Large intestine (tissue), 3 donors: ENCODE measurements at regions not wholly inside any gene's neighbourhood (a gene's known extent, or its start where the extent isn't known, plus 50 kb on each side); places are given as distances from the start of the nearest gene placed in this dataset.

Experiments used
- DNase-seq, 2 donors: peaks; one replicate each; pipeline versions ENCODE4 v3.0.0 to v3.0.0-alpha.2; 2013
- H3K27ac ChIP-seq: one replicate; pipeline ENCODE4 v1.5.1; 2013; ENCODE audit warnings: low read length
- H3K27me3 ChIP-seq: 2 replicates; pipeline ENCODE4 v1.6.1; 2013; ENCODE audit warnings: low read length; ENCODE audit not compliant: control insufficient read depth, insufficient read depth
- H3K36me3 ChIP-seq: 2 replicates; pipeline ENCODE4 v1.6.1; 2013; ENCODE audit warnings: low read length; ENCODE audit not compliant: control insufficient read depth, insufficient read depth
- H3K4me1 ChIP-seq: one replicate; pipeline ENCODE4 v1.6.1; 2013; ENCODE audit warnings: low read length; ENCODE audit not compliant: control insufficient read depth, insufficient read depth
- H3K4me3 ChIP-seq: one replicate; pipeline ENCODE4 v1.5.1; 2013; ENCODE audit warnings: low read length
- H3K9me3 ChIP-seq: one replicate; pipeline ENCODE4 v1.6.1; 2013; ENCODE audit warnings: mild to moderate bottlenecking, low read depth, low read length, moderate library complexity; ENCODE audit not compliant: control insufficient read depth
- WGBS: methylation state at CpG from one replicate; pipeline ENCODE4 v1.1.5; 2013; ENCODE audit warnings: low lambda C conversion rate; ENCODE audit not compliant: insufficient coverage; 5-methylcytosine and 5-hydroxymethylcytosine counted together

DNA sequence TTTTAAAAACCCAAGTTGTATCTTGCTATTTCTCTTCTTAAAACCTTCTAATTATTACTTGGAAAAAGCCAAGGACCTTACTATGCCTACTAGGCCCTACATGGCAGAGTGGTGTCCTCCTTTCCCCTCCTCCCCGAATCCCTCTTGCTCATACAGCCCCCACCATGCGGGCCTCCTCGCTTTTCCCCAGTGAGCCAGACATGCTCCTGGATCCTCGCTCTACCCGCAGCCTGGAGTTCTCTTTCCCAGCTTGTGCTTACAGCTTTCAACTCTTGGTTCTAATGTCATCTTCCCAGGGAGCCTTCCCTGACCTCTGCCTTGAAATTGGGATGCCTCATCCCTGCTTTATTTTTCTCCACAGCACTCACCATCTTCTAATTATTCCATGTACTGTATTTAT is 111.8 kb upstream of the TLE3 start:
- no peak for DNase-seq
- Histone ChIP-seq H3K27me3 (peaks cover 45% of the 10 kb centered on the region), H3K4me1 (no peaks in the 10 kb centered on the region), H3K36me3 (no peaks in the 10 kb centered on the region), H3K27ac (no peak overlapping the region), H3K9me3 (no peaks in the 10 kb centered on the region), H3K4me3 (no peak overlapping the region)
- WGBS: no CpG with 5 or more reads among the region's 5 CpGs

- H3K27me3 ChIP-seq: peaks cover 41% of the 10 kb centered on the region
- H3K36me3 ChIP-seq: no peaks in the 10 kb centered on the region
- 92% methylated on average over 2 of the region's 3 CpGs for WGBS
- H3K4me1 ChIP-seq: no peaks in the 10 kb centered on the region
- H3K4me3 ChIP-seq: no peak overlapping the region
- DNase-seq: no peak
- H3K9me3 ChIP-seq: no peaks in the 10 kb centered on the region
- no peak overlapping the region for H3K27ac ChIP-seq
Observed at GRCh38 chr15:70208332-70208731, 110.6 kb upstream of the TLE3 start.

- WGBS: 88% methylated on average over 1 of the region's 5 CpGs
- Histone ChIP-seq H3K4me1 (no peaks in the 10 kb centered on the region), H3K9me3 (no peaks in the 10 kb centered on the region), H3K27ac (no peak overlapping the region), H3K4me3 (no peak overlapping the region), H3K27me3 (peaks cover 35% of the 10 kb centered on the region), H3K36me3 (no peaks in the 10 kb centered on the region)
- DNase-seq: no peak
Observed at GRCh38 chr15:70206668-70207067, 109.0 kb upstream of the TLE3 start.

DNA sequence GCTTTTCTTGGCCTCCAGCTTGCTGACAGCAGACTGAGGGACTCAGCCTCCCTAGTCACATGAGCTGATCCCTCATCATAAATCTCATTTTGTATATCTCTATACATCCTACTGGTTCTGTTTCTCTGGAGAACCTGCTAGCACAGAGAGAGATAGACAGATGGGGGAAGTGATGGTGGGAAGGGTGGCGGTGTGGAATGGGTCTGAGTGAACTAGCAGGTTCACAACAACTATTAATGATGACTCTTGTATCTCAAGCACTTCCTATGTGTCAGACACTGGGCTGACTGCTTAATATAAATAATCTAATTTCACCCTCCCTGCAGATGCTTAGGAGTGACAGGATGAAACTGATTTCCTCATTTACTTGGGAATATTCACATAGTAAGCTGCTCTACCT is 106.9 kb upstream of the TLE3 start:
- H3K9me3 ChIP-seq: no peaks in the 10 kb centered on the region
- H3K4me1 ChIP-seq: no peaks in the 10 kb centered on the region
- H3K4me3 ChIP-seq: no peak overlapping the region
- H3K27me3 ChIP-seq: peaks cover 37% of the 10 kb centered on the region
- DNase-seq: no peak
- no peak overlapping the region for H3K27ac ChIP-seq
- WGBS: no CpG with 5 or more reads among the region's 1 CpG
- no peaks in the 10 kb centered on the region for H3K36me3 ChIP-seq

GRCh38 chr15:70203981-70204560 is 106.4 kb upstream of the TLE3 start:
- Histone ChIP-seq H3K4me3 (no peak overlapping the region), H3K27me3 (peaks cover 35% of the 10 kb centered on the region), H3K9me3 (no peaks in the 10 kb centered on the region), H3K36me3 (no peaks in the 10 kb centered on the region), H3K4me1 (no peaks in the 10 kb centered on the region), H3K27ac (no peak overlapping the region)
- no CpG with 5 or more reads among the region's 8 CpGs for WGBS
- DNase-seq: no peak

GRCh38 chr15:70202756-70203155 is 105.0 kb upstream of the TLE3 start:
- Histone ChIP-seq H3K9me3 (no peaks in the 10 kb centered on the region), H3K27me3 (peaks cover 30% of the 10 kb centered on the region), H3K27ac (no peak overlapping the region), H3K4me1 (no peaks in the 10 kb centered on the region), H3K36me3 (no peaks in the 10 kb centered on the region), H3K4me3 (no peak overlapping the region)
- no CpG with 5 or more reads among the region's 2 CpGs for WGBS
- DNase-seq: no peak

- no CpG with 5 or more reads among the region's 6 CpGs for WGBS
- H3K4me1 ChIP-seq: no peaks in the 10 kb centered on the region
- no peak overlapping the region for H3K27ac ChIP-seq
- H3K9me3 ChIP-seq: no peaks in the 10 kb centered on the region
- no peak overlapping the region for H3K4me3 ChIP-seq
- DNase-seq: no peak
- peaks cover 27% of the 10 kb centered on the region for H3K27me3 ChIP-seq
- no peaks in the 10 kb centered on the region for H3K36me3 ChIP-seq
Observed at GRCh38 chr15:70201425-70201775, 103.7 kb upstream of the TLE3 start.

GRCh38 chr15:70200511-70201424 is 103.1 kb upstream of the TLE3 start:
- Histone ChIP-seq H3K9me3 (no peaks in the 10 kb centered on the region), H3K4me3 (no peak overlapping the region), H3K27me3 (peaks cover 22% of the 10 kb centered on the region), H3K27ac (no peak overlapping the region), H3K36me3 (no peaks in the 10 kb centered on the region), H3K4me1 (no peaks in the 10 kb centered on the region)
- 88% methylated on average over 3 of the region's 23 CpGs for WGBS
- no peak for DNase-seq

DNA sequence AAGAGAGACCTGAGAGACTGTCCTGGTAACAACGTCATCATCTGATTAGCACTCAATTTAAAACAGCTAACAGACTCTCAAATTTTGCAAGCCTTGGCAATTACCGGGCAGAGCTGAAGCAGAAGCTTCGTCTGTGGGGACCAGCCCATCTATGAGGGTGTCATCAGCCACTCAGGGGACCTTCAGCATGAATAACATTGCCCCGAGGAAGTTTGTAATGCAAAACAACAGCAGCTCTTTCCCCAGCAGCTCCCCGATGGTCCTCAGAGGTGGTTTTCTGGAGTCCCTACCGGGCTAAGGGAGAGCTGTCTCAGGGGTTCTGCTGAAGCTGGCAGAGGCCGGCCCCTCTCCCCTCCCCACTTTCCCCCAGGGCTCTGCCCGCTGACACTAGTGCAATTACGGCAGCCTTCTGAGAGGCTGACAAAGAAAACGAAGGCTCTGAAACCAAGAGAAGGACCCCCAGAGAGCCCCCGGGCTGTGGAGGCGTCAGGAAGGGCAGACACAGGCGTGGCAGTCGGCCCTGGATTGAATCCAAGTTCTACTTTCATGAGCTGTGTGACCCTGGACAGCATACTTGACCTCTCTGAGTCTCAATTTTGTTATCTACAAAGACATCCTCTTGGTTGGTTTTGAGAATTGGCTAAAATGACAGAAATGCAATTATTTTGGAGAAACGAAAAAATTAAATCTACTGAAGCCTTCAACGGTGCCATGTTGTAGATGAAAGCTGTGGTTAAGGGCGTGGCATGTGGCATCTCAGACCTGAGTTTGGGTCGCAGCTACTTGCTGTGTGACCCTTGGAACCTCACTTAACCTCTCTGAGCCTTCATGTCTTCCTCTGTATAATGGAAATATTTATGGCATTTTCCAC is 102.1 kb upstream of the TLE3 start:
- 100% methylated on average over 1 of the region's 18 CpGs for WGBS
- no peaks in the 10 kb centered on the region for H3K4me1 ChIP-seq
- H3K9me3 ChIP-seq: no peaks in the 10 kb centered on the region
- no peak overlapping the region for H3K4me3 ChIP-seq
- no peak for DNase-seq
- H3K27me3 ChIP-seq: peaks cover 23% of the 10 kb centered on the region
- no peaks in the 10 kb centered on the region for H3K36me3 ChIP-seq
- H3K27ac ChIP-seq: no peak overlapping the region

DNA sequence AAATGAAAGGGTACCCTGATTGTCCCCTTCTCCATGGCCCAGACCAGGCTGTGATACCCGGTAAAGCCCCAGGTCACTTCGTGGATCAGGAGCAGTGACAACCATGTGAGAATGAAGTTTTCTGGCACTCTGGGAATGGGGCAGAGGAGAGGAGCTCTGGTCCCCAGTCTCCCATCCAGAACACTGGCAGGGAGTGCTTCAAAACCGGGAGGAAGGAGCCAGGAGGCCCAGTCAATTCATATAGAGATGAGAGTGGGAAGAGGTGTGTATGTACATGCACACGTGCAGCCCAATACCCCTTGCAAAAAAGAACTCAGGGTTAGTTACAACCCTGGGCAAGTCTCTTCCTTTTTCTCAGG is 101.4 kb upstream of the TLE3 start:
- Histone ChIP-seq H3K4me3 (no peak overlapping the region), H3K27me3 (peaks cover 20% of the 10 kb centered on the region), H3K9me3 (no peaks in the 10 kb centered on the region), H3K4me1 (no peaks in the 10 kb centered on the region), H3K36me3 (no peaks in the 10 kb centered on the region), H3K27ac (no peak overlapping the region)
- DNase-seq: no peak
- WGBS: no CpG with 5 or more reads among the region's 4 CpGs
